ENCODE measurements at regions not wholly inside any gene's neighbourhood (a gene's known extent, or its start where the extent isn't known, plus 50 kb on each side); places are given as distances from the start of the nearest gene placed in this dataset.
"Not testable (repeated sequence)": the region's sequence is repeated elsewhere in the genome, so short reads cannot be mapped to it uniquely, and the experiment has no call there.

GRCh38 chr13:39930060-39930459, 274.6 kb downstream of the COG6 start:
- TF ChIP-seq EZH2phosphoT487 (conservative IDR thresholded peaks at IDR 0.05; ENCODE audit: low read length) (no peak), CTCF (IDR thresholded peaks at IDR 0.05; ENCODE audit: insufficient read depth, low read length, poor library complexity, severe bottlenecking) (no peak)
- no peak overlapping the region for H2AFZ ChIP-seq (ENCODE audit: low read depth, low read length, severe bottlenecking)
- no peak overlapping the region for H3K9ac ChIP-seq (ENCODE audit: low read length)
- no peaks in the 10 kb centered on the region for H3F3A ChIP-seq (ENCODE audit: insufficient read depth)
- no peaks in the 10 kb centered on the region for H3K9me2 ChIP-seq (replicated peaks; ENCODE audit: insufficient read depth, low read length)
- H4K20me1 ChIP-seq (ENCODE audit: low read depth, low read length) = no peaks in the 10 kb centered on the region
- no peak overlapping the region for H3K27ac ChIP-seq (ENCODE audit: low read depth, low read length)
- H3K4me3 ChIP-seq (ENCODE audit: insufficient read depth, low read length, poor library complexity, severe bottlenecking) = no peak overlapping the region
- H3K27me3 ChIP-seq (ENCODE audit: low read length) = no peaks in the 10 kb centered on the region
- H3K79me2 ChIP-seq (ENCODE audit: insufficient read depth, low read length) = no peaks in the 10 kb centered on the region
- H3K4me2 ChIP-seq (ENCODE audit: low read depth, low read length, poor library complexity, severe bottlenecking) = no peak overlapping the region
- H3K36me3 ChIP-seq (ENCODE audit: low read length) = no peaks in the 10 kb centered on the region
- H3K9me3 ChIP-seq (ENCODE audit: insufficient read depth, low read length) = 0 out of 2 replicates have a peak, but pooled peaks cover 6% of the 10 kb centered on the region

- H3K27ac ChIP-seq (ENCODE audit: low read depth, low read length) = no peak overlapping the region
- no peaks in the 10 kb centered on the region for H3F3A ChIP-seq (ENCODE audit: insufficient read depth)
- TF ChIP-seq EZH2phosphoT487 (conservative IDR thresholded peaks at IDR 0.05; ENCODE audit: low read length) (no peak), CTCF (IDR thresholded peaks at IDR 0.05; ENCODE audit: insufficient read depth, low read length, poor library complexity, severe bottlenecking) (no peak)
- no peak overlapping the region for H2AFZ ChIP-seq (ENCODE audit: low read depth, low read length, severe bottlenecking)
- H3K9ac ChIP-seq (ENCODE audit: low read length) = no peak overlapping the region
- 0 out of 2 replicates have a peak, but pooled peaks cover 1% of the 10 kb centered on the region for H3K9me3 ChIP-seq (ENCODE audit: insufficient read depth, low read length)
- H4K20me1 ChIP-seq (ENCODE audit: low read depth, low read length) = no peaks in the 10 kb centered on the region
- H3K79me2 ChIP-seq (ENCODE audit: insufficient read depth, low read length) = no peaks in the 10 kb centered on the region
- no peaks in the 10 kb centered on the region for H3K36me3 ChIP-seq (ENCODE audit: low read length)
- H3K4me2 ChIP-seq (ENCODE audit: low read depth, low read length, poor library complexity, severe bottlenecking) = no peak overlapping the region
- H3K4me3 ChIP-seq (ENCODE audit: insufficient read depth, low read length, poor library complexity, severe bottlenecking) = no peak overlapping the region
- H3K9me2 ChIP-seq (replicated peaks; ENCODE audit: insufficient read depth, low read length) = no peaks in the 10 kb centered on the region
- no peaks in the 10 kb centered on the region for H3K27me3 ChIP-seq (ENCODE audit: low read length)
These were observed 275.3 kb downstream of the COG6 start for GRCh38 chr13:39930544-39931444.

- no peaks in the 10 kb centered on the region for H4K20me1 ChIP-seq (ENCODE audit: low read depth, low read length)
- H3K4me2 ChIP-seq (ENCODE audit: low read depth, low read length, poor library complexity, severe bottlenecking) = no peak overlapping the region
- no peak overlapping the region for H3K27ac ChIP-seq (ENCODE audit: low read depth, low read length)
- no peak overlapping the region for H3K9ac ChIP-seq (ENCODE audit: low read length)
- H3K9me3 ChIP-seq (ENCODE audit: insufficient read depth, low read length) = no peaks in the 10 kb centered on the region
- no peaks in the 10 kb centered on the region for H3K36me3 ChIP-seq (ENCODE audit: low read length)
- no peaks in the 10 kb centered on the region for H3K27me3 ChIP-seq (ENCODE audit: low read length)
- no peak for TF ChIP-seq EZH2phosphoT487 (conservative IDR thresholded peaks at IDR 0.05; ENCODE audit: low read length)
- no peak for TF ChIP-seq CTCF (IDR thresholded peaks at IDR 0.05; ENCODE audit: insufficient read depth, low read length, poor library complexity, severe bottlenecking)
- no peaks in the 10 kb centered on the region for H3F3A ChIP-seq (ENCODE audit: insufficient read depth)
- H3K9me2 ChIP-seq (replicated peaks; ENCODE audit: insufficient read depth, low read length) = no peaks in the 10 kb centered on the region
- no peak overlapping the region for H2AFZ ChIP-seq (ENCODE audit: low read depth, low read length, severe bottlenecking)
- no peaks in the 10 kb centered on the region for H3K79me2 ChIP-seq (ENCODE audit: insufficient read depth, low read length)
- no peak overlapping the region for H3K4me3 ChIP-seq (ENCODE audit: insufficient read depth, low read length, poor library complexity, severe bottlenecking)
These were observed 276.0 kb downstream of the COG6 start for GRCh38 chr13:39931505-39931904.

- not testable (repeated sequence) for H3K36me3 ChIP-seq (ENCODE audit: low read length); H3F3A ChIP-seq (ENCODE audit: insufficient read depth); H4K20me1 ChIP-seq (ENCODE audit: low read depth, low read length); H3K4me3 ChIP-seq (ENCODE audit: insufficient read depth, low read length, poor library complexity, severe bottlenecking); H3K4me2 ChIP-seq (ENCODE audit: low read depth, low read length, poor library complexity, severe bottlenecking); H3K27ac ChIP-seq (ENCODE audit: low read depth, low read length); H3K9me3 ChIP-seq (ENCODE audit: insufficient read depth, low read length); H3K79me2 ChIP-seq (ENCODE audit: insufficient read depth, low read length); H3K27me3 ChIP-seq (ENCODE audit: low read length); H3K9ac ChIP-seq (ENCODE audit: low read length); H2AFZ ChIP-seq (ENCODE audit: low read depth, low read length, severe bottlenecking); H3K9me2 ChIP-seq (replicated peaks; ENCODE audit: insufficient read depth, low read length)
These were observed 277.1 kb downstream of the COG6 start for GRCh38 chr13:39932514-39932913.

All from SU-DHL-6 (cell line).